Skeletal muscle tissue (tissue), 3 donors: ENCODE measurements at regions not wholly inside any gene's neighbourhood (a gene's known extent, or its start where the extent isn't known, plus 50 kb on each side); places are given as distances from the start of the nearest gene placed in this dataset.

Experiments used
- H3K27ac ChIP-seq: one replicate; pipeline ENCODE4 v1.7.0; 2013; ENCODE audit warnings: mild to moderate bottlenecking, low read depth, low read length, inconsistent platforms
- H3K27me3 ChIP-seq, 3 donors: one replicate each; pipeline ENCODE4 v1.7.0; 2013; ENCODE audit warnings: low read length in 3 of 3; ENCODE audit not compliant: control insufficient read depth in 3 of 3, insufficient read depth in 3 of 3
- H3K36me3 ChIP-seq, 3 donors: one replicate each; pipeline ENCODE4 v1.7.0; 2013; ENCODE audit warnings: low read length in 3 of 3; ENCODE audit not compliant: control insufficient read depth in 3 of 3, insufficient read depth in 3 of 3
- H3K4me1 ChIP-seq, 3 donors: one replicate each; pipeline ENCODE4 v1.7.0; 2013; ENCODE audit warnings: low read length in 3 of 3, mild to moderate bottlenecking in 3 of 3; ENCODE audit not compliant: control insufficient read depth in 3 of 3, insufficient read depth in 3 of 3
- H3K4me3 ChIP-seq, 3 donors: one replicate each; pipeline ENCODE4 v1.7.0; 2013; ENCODE audit warnings: low read length in 3 of 3
- H3K9ac ChIP-seq, 3 donors: one replicate each; pipeline ENCODE4 v1.7.0; 2013; ENCODE audit warnings: low read length in 3 of 3, mild to moderate bottlenecking in 3 of 3, moderate library complexity in 2 of 3, low read depth in 1 of 3
- H3K9me3 ChIP-seq, 3 donors: one replicate each; pipeline ENCODE4 v1.7.0; 2013; ENCODE audit warnings: low read length in 3 of 3; ENCODE audit not compliant: control insufficient read depth in 3 of 3
- donor health status: Osteomylitis.

GRCh38 chr6:8642854-8643253 is 207.5 kb upstream of the SLC35B3 start:
- Histone ChIP-seq H3K9me3 (peaks cover 0 to 3% (median 0%) of the 10 kb centered on the region in 3 donors), H3K27me3 (no peaks in the 10 kb centered on the region), H3K27ac (no peak overlapping the region), H3K9ac (no peak overlapping the region), H3K4me1 (no peaks in the 10 kb centered on the region), H3K36me3 (no peaks in the 10 kb centered on the region), H3K4me3 (no peak overlapping the region)

DNA sequence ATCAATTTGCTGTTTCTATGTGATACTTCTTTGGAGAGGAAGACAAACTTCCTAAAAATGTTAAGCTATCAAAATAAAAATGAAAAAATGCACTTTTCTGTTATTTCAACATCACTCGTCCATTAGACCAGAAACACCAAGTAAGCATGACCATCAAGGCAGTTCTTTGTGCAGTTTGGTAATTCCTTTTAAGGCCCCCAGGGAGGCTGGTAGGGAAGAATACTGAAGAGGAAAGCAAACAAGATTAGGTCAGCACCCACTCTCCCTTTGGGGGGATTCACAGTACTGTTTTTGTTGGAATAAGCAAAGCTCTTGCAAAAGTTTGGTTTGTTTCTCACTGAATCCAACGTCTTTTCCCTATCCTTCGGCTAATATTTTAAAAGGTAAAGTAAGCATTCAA is 206.8 kb upstream of the SLC35B3 start:
- Histone ChIP-seq H3K9me3 (peaks cover 0 to 3% (median 0%) of the 10 kb centered on the region in 3 donors), H3K9ac (no peak overlapping the region), H3K27ac (no peak overlapping the region), H3K27me3 (no peaks in the 10 kb centered on the region), H3K4me1 (no peaks in the 10 kb centered on the region), H3K36me3 (no peaks in the 10 kb centered on the region), H3K4me3 (no peak overlapping the region)

DNA sequence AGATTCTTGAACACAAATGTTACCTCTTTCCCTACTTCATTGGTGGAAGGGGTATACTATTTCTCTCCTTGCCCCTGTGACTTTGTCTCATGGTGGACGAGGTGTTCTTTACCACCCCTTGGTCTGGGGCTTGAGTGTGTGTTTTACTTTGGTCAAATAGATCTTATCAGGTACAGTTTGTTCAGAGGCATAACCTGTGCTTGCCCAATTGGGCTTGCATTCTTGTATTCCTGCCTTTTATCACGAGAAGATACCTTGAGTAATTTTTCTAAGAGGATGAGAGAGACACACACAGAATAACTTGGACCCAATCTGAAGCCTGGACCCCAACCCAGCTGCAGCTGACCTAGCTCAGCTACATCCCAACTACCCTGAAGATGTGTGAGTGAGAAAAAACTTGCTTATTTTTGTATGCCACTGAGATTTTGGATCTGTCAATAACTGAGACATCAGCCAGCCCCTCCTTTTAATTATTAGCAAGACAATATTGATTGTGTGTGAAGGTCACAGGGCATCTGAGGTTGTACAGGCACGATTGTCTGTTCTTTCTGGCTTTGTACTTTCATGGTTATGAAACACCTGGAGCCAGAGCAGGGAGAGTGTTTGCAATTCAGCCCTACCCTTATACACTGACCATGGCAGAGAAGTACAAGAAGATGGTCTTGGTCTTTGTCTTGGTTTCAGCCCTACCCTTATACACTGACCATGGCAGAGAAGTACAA is 204.7 kb upstream of the SLC35B3 start:
- Histone ChIP-seq H3K9me3 (peaks cover 0 to 3% (median 0%) of the 10 kb centered on the region in 3 donors), H3K9ac (no peak overlapping the region), H3K36me3 (no peaks in the 10 kb centered on the region), H3K4me1 (no peaks in the 10 kb centered on the region), H3K4me3 (no peak overlapping the region), H3K27me3 (no peaks in the 10 kb centered on the region), H3K27ac (no peak overlapping the region)

DNA sequence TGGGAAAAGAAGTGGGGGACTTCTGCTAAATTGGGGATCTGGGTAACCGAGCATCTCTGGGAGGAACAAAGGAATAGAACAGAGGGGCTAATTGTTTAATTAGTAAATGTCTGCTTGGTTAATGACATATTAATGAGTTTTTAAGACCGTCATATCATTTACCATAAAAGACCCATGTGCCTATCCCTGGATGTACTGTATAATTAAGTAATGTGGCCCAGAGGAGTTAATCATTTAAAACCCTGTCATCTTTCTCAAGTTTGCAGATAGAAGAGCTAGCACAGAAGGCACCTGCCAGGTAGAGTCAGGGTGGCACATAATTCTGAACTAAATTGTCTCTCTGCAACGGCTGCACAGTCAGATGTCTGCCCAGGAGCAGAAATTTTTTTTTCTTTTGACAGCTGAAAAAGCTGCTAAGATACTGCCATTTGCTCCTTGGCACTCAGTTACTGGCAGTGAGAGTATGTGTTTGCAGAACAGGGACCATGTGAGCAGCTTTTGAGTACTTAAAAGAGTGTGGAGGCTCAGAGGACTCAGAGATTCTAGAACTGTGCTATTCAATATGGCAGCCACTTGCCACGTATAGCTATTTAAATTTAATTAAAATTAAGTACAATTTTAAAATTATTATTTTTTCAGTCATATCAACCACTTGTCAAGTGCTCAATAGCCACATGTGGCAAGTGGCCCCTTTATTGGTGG is 202.7 kb upstream of the SLC35B3 start:
- Histone ChIP-seq H3K4me1 (no peaks in the 10 kb centered on the region), H3K27ac (no peak overlapping the region), H3K9me3 (no peaks in the 10 kb centered on the region), H3K27me3 (no peaks in the 10 kb centered on the region), H3K9ac (no peak overlapping the region), H3K4me3 (no peak overlapping the region), H3K36me3 (no peaks in the 10 kb centered on the region)

DNA sequence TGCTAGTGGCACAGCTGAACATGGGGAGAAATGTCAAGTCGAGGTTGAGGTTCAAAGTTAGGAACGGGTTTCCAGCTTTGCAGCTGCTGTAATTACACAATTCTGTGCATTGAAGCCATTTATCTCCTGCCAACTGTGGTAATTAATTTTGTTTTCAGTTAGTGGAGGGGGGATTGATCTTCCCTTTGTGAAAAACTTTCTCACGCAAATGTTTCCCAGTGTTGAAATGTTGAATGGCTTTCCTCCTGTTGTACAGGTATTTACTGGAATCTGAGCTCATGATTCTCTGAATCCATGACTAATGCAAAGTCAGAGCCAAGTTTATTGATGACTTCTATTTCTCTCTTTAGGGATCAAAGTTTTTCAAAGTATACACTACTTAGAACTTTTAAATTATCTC is 198.4 kb upstream of the SLC35B3 start:
- Histone ChIP-seq H3K4me1 (no peaks in the 10 kb centered on the region), H3K27ac (no peak overlapping the region), H3K9me3 (no peaks in the 10 kb centered on the region), H3K27me3 (no peaks in the 10 kb centered on the region), H3K4me3 (no peak overlapping the region), H3K36me3 (no peaks in the 10 kb centered on the region), H3K9ac (no peak overlapping the region)

GRCh38 chr6:8628736-8629135 is 193.4 kb upstream of the SLC35B3 start:
- Histone ChIP-seq H3K27ac (no peak overlapping the region), H3K4me1 (no peaks in the 10 kb centered on the region), H3K27me3 (no peaks in the 10 kb centered on the region), H3K9ac (no peak overlapping the region), H3K36me3 (no peaks in the 10 kb centered on the region), H3K9me3 (no peaks in the 10 kb centered on the region), H3K4me3 (no peak overlapping the region)

GRCh38 chr6:8628063-8628462 is 192.7 kb upstream of the SLC35B3 start:
- Histone ChIP-seq H3K4me1 (no peaks in the 10 kb centered on the region), H3K9me3 (no peaks in the 10 kb centered on the region), H3K27ac (no peak overlapping the region), H3K9ac (no peak overlapping the region), H3K4me3 (no peak overlapping the region), H3K36me3 (no peaks in the 10 kb centered on the region), H3K27me3 (no peaks in the 10 kb centered on the region)

GRCh38 chr6:8627085-8627861 is 191.9 kb upstream of the SLC35B3 start:
- no peaks in the 10 kb centered on the region for H3K4me1 ChIP-seq
- no peaks in the 10 kb centered on the region for H3K36me3 ChIP-seq
- no peaks in the 10 kb centered on the region for H3K27me3 ChIP-seq
- no peaks in the 10 kb centered on the region for H3K9me3 ChIP-seq
- no peak overlapping the region for H3K27ac ChIP-seq
- H3K9ac ChIP-seq: no peak overlapping the region
- H3K4me3 ChIP-seq: no peak overlapping the region

- no peak overlapping the region for H3K9ac ChIP-seq
- no peak overlapping the region for H3K27ac ChIP-seq
- no peak overlapping the region for H3K4me3 ChIP-seq
- H3K9me3 ChIP-seq: no peaks in the 10 kb centered on the region
- no peaks in the 10 kb centered on the region for H3K36me3 ChIP-seq
- no peaks in the 10 kb centered on the region for H3K27me3 ChIP-seq
- no peaks in the 10 kb centered on the region for H3K4me1 ChIP-seq
Measured at GRCh38 chr6:8624665-8625064, 189.3 kb upstream of the SLC35B3 start.

- no peaks in the 10 kb centered on the region for H3K4me1 ChIP-seq
- H3K36me3 ChIP-seq: no peaks in the 10 kb centered on the region
- H3K27ac ChIP-seq: no peak overlapping the region
- H3K4me3 ChIP-seq: no peak overlapping the region
- H3K9ac ChIP-seq: no peak overlapping the region
- H3K27me3 ChIP-seq: no peaks in the 10 kb centered on the region
- no peaks in the 10 kb centered on the region for H3K9me3 ChIP-seq
Measured at GRCh38 chr6:8623441-8623840, 188.1 kb upstream of the SLC35B3 start.
